Inflammatory macrophage treated with lipopolysaccharide for 1 hour (primary cell): ENCODE measurements at regions not wholly inside any gene's neighbourhood (a gene's known extent, or its start where the extent isn't known, plus 50 kb on each side); places are given as distances from the start of the nearest gene placed in this dataset.

ENCODE experiments used
- DNase-seq, 2 donors: peaks; one replicate each; pipeline ENCODE4 v3.0.0-alpha.2; 2020 to 2022

DNA sequence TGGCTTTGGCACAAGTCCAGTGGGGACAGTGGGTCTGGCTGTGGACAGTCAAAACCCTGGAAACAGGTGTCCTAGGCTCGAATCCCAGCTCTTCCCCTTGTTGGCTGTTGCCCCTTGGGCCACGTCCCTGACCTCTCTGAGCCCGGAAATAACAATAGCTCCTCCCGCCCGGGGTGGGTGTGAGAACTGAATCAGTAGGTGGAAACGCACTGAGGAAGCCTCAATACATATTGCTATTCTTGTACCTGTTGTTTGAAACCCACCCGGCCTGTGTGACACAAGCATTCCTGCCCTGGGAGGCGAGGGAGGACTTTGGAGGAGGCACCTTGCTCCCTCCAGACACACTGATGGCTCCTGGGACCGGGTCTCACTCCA is 134.1 kb downstream of the OLFM1 start:
- DNase-seq, result no peak

DNA sequence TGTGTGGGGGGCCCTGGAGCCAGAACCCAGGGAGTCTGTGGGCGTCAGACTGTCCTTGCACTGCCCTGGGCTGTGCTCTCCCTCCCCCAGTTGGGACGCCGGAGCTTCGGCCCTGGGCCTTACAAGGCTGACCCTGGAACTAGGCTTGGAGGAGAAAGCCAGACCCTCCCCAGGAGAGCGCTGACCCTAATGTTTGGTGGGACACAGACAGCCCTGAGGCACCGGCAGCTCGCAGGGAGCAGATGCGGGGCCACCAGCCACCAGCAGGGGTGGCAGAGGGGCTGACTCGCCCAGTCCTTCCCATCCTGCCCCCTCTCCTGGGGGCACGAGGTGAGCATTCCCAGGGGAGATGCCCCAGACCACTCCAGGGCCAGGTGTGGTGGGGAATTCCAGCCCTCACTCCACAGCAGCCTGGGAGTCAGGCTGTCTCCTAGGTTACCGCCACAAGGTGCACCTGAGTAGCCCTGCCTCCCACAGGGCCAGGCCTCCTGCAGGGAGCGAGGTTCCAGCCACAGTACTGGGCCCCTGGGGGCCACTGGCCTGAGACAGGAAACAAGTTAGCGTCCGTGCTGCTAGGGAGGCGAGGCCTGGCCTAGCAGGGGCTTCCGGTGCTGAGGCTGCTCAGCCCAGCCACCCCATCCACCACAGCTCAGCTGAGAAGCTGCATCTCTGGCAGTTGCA is 134.6 kb downstream of the OLFM1 start:
- DNase-seq, result no peak

DNA sequence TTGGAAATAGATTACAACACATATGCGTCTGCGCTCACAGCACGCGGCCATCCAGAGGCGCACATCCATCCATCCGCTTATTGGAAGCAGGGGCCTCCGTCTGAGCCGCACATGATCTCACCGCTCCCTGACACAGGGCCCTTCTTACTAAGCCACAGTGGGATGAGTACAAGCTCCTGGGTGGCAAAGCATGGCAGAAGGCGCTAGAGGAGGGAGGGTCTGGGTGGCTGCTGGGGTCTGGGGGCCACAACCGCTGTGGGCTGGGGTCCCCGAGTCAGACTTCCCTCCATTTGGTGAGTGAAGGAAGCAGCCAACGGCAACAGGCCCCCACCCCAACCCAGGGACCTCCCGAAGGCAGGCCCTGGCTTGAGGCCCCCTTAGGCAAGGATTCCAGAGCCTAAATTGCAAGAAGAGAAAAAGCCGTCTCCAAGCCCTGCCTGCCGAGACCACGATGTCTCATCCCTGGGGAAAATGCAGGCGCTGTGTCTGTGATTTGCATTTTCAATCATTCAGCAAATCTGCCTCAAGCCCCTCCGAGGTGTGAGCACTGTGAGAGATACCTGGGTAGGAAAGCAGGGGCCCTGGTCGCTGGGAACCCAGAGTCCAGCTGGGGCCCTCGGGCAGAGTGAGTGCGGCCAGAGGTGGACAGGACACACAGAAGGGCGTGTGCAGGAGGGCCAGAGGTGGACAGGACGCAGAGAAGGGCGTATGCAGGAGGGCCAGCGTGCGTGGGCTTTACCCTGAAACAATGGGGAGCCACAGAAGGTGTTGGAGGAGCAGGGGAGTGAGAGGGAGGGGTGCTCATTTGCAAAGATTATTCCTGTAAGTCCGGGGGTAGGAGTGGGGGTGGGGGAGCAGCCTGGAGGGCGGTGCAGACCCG is 135.7 kb downstream of the OLFM1 start:
- no peak for DNase-seq

DNA sequence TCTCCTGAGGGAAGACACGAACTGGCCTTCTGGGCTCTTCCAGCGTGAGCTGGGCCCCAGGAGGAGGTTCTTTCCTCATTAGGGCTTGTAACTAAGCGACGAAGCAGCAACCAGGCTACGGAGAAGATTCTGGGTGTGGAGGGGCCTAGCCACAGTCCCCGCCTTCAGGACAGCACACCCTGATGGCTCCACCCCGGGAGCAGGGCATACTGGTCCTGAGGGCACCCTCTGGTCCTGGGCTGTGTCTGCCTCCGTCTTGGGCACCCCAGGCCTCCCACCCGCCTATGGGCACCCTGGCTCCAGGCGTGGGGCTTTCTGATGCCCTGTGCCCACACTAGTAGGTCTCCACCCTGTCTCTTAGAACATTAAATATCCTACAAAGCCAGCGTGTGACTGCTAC is 136.4 kb downstream of the OLFM1 start:
- no peak for DNase-seq

DNA sequence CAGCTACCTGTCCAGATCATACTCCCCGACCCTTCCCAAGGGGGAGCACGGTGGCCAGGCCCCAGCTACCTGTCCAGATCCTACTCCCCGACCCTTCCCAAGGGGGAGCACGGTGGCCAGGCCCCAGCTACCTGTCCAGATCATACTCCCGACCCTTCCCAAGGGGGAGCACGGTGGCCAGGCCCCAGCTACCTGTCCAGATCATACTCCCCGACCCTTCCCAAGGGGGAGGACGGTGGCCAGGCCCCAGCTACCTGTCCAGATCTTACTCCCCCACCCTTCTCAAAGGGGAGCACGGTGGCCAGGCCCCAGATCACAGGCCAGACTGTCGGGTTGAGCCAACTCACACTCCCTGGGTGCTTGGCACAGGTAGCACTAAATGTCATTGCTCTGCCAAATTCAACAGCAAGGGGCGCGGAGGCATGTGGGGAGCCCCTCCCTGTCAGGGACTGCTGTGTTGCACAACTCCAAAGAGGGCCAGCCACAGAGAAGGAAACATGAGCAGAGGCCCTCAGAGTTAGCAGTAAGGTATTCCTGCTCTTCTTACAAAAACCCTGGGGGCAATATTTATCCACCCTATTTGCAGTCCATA is 136.9 kb downstream of the OLFM1 start:
- no peak for DNase-seq

DNA sequence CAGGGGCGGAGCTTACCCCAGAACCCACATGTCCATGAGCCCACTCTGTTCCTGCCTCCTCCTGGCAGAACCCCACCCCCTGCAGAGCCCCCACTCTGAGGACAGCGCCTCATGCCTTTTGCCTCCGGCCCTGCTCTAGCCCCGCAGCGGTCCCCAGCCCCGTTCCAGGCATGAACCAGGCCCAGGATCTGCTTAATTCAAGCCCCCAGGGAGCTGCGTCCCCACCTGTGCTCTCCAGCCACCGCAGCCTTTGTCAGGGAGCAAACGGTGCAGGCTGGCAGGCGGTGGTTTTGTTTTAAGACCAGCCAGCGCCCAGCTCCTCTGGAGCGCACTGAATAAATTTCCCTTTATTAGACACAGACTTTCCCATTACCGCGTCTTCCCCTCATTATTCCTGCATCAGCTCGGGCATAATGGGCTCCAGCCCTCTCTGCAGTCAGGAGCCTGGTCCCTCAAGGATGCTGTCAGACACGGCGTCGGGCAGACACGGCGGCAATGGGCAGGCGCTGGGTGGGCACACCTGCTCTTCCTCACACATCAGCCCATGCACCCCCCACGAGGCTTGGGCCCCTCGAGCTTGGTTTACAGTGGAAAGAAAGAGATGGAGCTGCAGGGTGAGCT is 137.6 kb downstream of the OLFM1 start:
- DNase-seq, result no peak

DNA sequence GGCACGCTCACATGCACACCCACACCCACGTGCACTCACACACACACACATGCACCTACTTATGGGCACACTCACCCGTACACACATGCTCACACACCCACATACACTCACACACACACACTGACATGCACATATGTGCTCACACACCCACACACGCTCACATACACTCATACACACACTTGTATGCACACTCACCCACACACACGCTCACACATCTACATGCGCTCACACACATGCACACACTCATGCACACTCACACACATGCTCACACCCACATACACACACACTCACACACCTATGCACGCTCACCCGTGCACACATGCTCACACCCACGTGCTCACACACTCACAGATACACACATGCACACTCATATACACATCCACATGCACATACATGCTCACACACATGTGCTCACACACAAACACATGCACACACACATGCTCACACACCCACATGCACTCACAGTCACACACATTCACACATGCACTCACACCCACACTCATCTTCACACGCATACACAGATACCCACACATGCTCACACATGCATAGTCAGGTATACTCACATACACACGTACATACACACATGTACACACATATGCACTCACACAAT is 138.3 kb downstream of the OLFM1 start:
- DNase-seq, result no peak

DNA sequence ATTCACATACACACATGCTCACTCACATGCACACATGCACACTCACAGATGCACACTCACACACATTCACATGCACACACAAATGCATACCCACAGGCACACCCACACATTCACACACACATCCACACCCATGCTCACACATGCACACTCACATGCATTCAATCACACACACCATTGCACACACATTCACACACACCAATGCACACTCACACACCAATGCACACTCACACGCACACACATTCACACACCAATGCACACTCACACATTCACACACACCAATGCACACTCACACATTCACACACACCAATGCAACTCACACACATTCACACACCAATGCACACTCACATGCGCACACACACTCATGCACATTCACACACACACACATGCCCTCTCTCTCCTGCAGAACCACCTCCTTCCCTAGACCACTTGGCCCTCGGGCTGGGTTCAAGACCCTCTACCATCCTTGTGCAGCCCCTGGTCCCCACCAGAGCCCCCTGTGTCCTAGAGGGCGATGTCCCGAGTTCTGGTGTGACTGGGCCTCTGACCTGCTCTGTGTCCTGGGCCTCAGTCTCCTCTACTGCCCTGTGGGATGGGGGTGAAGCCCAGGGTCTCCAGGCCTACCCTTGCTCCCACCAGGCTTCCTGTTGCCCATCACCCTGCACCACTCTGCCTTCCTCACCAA is 139.0 kb downstream of the OLFM1 start:
- DNase-seq, result no peak

DNA sequence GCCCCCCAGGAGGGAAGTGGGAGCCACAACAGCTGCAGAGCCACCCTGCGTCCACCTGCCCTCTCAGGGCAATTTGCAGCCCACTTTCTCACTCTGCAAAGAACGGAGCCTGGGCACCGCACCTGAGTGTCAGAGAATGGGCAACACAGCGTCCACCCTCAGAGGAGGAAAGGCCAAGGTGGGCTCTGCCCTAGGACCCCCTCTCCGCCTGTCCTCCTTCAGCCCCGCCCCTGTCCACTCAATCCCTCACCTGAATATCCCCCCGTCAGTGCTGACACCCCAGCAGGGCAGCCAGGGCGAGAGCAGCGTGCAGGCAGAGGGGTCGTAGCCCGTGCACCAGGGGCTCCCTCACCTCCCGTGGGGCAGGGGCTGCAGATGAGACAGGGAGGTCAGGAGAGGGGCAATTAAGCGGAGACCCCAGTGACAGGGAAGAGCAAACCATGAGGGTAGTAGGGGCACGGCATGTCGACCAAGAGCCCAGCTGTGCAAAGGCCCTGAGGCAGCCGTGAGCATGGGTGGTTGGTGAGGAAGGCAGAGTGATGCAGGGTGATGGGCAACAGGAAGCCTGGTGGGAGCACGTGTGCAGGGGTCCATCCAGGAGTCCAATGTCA is 140.3 kb downstream of the OLFM1 start:
- DNase-seq, result no peak

DNA sequence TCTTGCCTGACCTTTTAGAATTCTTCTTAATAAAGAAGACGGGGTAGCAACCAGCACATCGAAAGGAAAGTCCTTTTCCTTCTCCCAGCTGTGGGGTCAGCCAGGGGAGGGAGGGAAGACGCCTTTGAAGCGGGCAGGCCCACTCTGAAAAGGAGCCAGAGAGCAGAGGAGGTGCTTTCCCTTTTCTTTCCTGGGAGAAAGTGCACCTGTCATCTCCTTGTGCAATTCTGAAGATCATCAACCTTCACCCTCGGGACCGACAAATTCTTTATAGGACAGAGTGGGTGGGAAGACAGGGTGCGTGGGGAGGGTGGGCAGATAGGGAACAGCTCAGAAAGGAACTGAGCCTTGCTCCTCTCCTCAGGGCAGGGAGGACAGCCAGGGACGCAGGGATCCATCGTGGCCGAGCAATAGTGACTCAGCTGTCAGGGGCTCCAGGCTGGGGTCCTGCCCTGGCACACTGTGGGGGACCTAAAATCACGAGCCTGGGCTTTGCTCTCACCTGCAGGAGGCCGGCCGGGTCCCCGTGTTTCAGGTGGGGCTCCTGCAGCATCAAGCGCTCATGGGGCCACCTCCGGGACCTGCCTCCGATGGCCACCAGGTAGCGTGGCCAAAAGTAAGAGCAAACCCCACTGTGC is 141.0 kb downstream of the OLFM1 start:
- DNase-seq, result no peak

GRCh38 chr9:135228983-135229625 is 141.6 kb downstream of the OLFM1 start:
- no peak for DNase-seq

DNA sequence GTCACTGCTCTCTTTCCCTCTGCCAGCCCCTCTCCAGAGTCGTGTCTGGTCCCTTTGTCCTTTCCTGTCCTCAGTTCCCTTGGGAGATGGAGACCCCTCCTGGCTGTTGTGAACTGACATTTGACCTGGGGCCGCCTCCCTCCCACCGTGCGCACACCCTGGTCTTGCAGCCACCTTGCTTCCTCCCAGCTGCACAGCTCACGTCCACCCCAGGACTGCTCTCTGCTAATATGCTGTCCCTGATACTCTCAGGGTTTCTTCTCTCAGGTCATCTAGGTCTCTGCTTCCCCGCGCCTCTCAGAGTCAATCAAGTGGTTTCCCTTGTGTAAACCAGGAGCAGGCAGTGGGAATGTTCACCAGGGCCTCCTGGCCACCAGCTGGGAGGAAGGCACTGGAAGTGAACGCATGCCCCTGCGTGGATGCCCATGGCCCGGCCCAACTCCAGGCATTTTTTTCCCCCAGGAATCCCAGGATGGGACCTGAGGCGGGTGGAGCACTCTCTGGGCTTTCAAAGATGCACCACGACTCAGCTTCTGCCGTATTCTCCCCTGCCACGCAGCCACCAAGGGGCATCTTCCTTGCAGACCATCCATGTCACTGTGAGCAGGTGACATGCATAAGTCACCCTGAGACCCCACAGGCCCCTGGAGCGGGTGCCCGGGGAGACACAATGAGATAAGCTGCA is 142.4 kb downstream of the OLFM1 start:
- no peak for DNase-seq

DNA sequence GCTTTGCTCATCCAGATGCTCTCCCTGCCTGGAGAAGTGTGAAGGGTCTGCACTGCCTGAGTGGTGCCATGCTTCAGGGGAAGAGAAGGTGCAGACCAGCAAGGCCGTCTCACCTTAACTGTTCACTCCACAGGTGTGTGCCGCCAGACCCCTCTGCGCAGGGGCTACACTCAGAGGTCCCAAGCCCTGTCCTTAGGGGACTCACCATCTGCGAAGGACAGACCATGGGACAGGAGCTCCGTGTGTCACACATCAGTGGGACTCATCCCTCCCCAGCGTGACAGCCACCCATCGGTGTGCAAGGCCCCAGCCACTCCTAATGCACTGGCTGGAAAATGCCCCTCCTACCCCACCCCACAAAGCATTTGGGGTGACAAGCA is 142.9 kb downstream of the OLFM1 start:
- DNase-seq, result no peak

- DNase-seq, result no peak
Measured at GRCh38 chr9:135230817-135231520, 143.5 kb downstream of the OLFM1 start.

DNA sequence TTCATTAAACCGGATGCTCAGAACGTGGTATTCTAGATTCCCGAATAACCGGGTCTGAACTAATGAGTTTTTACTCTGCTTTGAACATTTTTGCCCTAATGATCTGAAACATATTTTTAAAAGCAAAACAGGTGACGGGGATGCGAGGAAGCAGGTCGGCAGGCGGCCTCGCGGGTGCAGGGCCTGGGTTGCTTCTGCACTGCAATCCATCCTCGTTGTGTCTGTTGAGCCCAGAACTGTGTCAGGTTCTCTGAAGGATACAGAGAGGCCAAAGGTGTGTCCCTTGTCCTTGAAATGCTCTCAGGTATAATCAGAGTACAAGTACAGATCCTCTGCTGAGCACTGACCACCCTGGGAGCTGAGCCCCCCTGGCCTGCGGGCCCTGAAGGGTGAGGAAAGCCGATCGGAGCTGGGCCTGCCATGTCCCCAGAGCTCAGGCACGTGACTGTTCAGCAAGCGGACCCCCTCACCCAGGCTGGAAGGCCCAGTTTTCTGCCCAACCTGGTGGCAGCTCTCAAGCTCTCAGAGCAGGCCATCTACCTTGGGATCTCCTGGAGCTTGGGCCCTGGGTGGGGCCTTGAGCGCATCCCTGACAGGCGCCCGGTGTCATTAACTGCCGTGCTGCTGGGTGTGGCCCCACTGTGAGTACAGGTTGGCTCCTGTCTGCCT is 151.8 kb downstream of the OLFM1 start:
- DNase-seq, result no peak

GRCh38 chr9:135239769-135240141 is 152.3 kb downstream of the OLFM1 start:
- DNase-seq, result no peak

DNA sequence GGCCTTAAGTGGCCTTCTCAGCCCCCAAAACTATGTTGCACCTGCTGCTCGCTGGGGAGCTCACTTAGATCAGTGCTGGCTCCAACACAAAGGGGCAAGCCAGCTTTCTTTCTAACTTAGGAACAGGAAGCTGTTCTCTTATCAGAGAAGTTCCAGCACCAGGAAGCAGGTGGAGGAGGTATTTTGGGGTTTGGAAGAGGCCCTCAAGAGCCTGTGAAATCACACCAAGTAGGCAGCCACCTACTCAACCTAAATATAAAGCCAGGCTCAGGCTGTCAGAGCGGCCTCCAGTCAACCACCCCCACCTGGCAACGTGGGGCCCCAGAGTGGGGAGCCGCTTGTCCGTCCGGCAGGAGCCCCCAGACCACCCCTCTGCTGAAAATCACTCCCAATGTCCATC is 152.8 kb downstream of the OLFM1 start:
- DNase-seq, result no peak

DNA sequence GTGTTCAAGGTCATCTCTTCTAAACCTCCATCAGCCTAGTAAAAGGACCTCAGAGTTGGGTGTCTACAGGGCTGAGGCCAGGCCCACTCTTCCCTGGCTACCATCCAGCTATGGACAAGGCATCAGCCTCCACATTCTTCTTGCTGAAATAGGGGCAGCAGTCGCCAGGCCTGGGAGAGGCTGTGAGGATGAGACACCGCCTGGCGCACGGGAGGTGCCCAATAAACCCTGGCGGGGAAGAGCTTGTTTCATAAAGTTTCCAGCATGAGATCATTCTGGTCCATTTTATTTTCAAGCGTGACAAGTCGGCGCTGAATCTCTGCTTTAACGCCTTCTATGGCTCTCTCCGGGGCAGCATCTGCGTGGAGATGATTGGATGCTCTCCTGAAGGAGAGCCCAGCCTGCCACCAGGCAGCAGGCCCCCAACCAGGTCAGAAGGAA is 153.4 kb downstream of the OLFM1 start:
- no peak for DNase-seq

- no peak for DNase-seq
Measured at GRCh38 chr9:135241381-135242048, 154.0 kb downstream of the OLFM1 start.
